Stimulated activated CD4-positive, alpha-beta T cell treated with anti-CD3 and anti-CD28 coated beads, Interleukin-1b, Interleukin-23, amount 100 ng/mL, for 48 hours (primary cell): ENCODE measurements at regions not wholly inside any gene's neighbourhood (a gene's known extent, or its start where the extent isn't known, plus 50 kb on each side); places are given as distances from the start of the nearest gene placed in this dataset.

Source experiments
- DNase-seq: peaks from one replicate; pipeline ENCODE4 v3.0.0-alpha.2; 2020

DNA sequence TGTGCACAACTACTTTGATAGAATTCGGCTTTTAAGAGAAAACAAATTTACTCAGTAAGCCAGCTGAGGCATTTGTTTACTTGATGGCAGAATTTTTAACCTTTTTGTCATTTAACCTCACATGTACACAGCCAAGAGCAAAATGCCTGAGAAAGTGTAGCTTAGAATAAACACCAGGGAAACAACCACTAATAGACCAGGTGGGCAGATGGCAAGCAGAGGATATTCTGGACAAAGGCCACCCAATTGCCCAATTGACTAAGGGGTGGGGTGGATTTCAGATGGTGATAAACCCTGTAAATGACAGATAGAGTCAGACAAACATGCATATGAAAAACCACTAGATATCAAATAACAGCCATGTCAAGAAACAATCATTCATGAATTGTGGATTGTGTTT lies 190.7 kb upstream of the FBXL4 start:
- DNase-seq, result no peak

DNA sequence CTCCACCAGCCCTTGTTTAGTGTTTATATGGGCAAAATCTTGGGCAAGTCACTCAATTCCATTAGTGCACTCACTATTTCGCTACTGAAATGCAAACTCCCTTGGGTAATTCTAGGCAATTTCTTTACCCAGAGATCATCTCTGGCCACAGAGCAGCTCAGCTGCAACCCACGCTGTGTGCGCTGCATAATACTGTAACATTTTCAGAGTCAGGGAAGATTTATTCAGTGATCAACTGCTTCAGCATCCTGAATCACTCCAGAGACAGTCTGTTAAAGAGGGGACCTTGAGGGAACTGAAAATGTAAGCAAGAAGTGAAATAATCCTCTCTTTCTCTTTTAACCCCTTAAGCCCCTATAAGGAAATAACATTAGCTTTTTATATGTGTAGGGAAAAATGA lies 189.6 kb upstream of the FBXL4 start:
- no peak for DNase-seq

DNA sequence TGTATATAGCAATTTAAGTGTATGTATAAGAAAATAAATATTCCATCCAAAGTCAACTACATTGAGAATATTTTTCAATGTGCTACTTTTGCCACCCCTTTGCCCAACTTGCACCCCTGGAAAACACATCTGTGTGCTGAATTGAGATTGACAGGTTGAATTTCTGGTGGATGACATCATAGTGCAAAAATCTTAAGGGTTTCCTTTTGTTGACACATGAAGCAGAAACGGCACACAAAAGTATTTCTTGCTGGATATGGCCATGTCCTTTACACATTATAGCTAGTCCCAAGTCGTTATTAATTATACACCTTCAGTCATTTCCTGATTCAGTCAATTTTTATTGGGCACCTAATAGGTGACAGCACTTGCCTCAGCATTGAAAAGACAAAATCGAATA lies 188.7 kb upstream of the FBXL4 start:
- DNase-seq, result no peak

DNA sequence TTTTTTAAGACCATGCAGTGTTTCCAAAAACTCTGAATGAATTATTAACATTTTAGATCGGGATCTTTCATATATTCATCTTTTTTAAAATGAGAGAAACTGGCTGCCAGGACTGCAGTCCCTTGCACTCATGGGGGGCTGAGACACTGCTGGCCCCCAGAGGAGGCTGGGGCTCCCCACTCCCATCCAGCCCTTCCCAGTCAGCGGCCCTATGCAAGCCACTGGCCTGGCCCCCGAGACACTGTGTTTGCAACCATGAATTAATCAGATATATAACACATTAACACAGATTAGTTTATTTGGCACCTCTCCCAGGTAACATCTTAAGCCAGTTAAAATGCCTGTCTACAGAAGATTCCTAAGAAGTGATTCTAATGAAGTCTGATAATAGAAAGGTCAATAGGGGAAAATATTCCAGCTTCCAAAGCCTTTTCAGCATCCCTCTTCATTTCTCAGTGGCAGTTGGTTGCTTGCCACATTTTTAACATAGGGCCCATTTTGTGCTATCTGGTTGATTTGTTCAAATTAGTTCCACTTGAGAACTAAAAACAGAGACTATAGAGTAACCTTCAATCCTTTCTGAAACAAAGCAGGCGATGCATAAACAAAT lies 184.4 kb upstream of the FBXL4 start:
- no peak for DNase-seq

DNA sequence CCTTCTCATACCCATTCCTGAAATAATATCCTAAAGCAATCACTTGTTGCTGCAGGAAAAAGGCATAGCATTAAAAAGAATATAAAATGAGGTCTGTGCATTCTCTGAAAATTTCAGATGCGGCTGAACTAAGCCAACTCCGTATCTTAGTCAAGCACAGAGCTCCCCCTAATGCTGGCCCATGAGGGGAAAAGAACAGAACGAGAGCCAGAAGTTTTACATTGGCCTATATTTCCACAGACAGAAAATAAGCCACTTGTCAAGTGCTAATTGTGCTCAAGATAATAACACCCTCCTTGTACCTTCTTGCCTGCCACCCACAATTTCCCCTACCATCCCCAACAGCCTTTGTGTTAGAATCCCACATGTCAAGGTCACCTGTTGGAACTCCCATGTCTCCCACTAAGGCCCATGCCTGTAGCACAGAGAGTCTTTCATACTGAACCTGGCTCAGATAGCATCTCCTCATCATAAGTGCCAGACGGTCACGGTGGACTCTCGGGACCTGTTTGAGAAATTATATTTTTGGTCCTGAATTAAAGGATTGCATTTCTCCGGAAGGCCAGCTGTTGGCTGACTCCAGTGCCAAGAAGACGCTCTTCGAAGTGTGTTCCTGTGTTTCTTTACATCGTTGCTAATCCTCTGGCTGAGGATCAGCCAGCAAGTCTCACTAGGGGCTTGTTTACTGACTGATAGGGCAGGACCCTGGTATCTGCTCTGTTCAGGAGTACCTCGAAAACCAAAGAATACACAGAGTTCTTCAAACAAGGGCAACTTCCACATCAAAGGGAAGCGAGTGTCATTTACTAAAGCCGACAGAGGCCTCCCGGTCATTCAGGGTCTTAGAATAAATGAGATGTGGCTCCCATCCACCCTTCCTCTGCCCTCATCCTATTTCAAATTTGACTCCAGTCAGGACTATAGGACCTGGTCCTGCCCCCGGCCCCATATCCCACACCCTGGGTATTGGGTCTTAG lies 183.4 kb upstream of the FBXL4 start:
- DNase-seq, result no peak

DNA sequence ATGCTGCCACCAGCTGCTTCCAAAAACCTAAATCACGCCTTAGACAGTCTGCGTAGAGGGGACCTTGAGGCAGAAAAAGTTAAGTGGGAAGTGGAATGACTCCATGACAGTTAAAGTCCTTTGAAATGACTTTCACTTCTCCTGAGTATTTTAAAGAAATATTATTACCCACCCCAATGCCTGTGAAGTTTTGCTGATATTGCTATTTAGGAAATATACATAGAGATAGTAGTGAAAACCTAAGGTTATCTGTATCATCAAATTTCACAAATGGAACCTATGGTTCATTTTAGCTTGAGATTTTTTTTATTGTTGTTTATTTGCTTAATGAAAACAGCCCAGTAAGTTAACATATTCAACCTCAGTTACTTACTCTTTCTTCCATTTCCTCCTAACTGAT lies 182.1 kb upstream of the FBXL4 start:
- DNase-seq, result no peak

DNA sequence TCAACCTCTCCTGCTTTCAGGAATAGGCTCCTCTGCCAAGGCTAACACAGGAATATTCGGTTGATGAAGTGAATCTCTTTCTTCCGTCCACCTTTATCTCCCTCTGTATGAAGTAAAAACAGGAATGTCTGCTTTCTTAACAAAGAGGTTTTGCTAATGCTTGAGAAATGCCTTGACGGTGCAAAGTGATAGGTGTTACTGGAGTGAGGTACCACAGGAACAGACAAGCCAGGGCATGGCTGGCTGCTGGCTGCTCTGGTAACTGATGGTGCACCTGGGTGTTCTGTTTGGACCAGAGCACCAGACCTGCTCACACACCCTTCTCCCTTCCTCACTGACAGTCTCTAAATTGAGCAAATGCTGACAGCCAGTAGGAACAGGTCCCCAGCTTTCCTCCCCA lies 174.0 kb upstream of the FBXL4 start:
- no peak for DNase-seq

DNA sequence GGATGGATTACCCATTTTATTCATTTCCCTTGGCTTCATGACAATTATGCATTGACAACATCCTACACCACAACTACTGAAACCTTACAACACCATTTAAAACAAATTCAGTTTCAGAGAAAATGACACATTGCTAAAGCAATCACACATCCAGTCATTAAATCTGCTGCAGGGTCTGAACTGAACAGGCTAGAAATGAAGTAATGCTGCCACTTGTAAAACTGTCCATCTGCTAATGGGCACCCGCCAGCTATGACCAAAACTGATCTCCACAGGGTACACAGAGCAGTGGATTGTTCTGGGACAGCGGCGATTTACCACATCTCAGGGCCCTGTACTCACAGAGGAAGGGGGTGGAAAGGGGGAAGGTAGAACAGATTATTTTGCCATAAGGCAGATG lies 172.9 kb upstream of the FBXL4 start:
- DNase-seq, result no peak

DNA sequence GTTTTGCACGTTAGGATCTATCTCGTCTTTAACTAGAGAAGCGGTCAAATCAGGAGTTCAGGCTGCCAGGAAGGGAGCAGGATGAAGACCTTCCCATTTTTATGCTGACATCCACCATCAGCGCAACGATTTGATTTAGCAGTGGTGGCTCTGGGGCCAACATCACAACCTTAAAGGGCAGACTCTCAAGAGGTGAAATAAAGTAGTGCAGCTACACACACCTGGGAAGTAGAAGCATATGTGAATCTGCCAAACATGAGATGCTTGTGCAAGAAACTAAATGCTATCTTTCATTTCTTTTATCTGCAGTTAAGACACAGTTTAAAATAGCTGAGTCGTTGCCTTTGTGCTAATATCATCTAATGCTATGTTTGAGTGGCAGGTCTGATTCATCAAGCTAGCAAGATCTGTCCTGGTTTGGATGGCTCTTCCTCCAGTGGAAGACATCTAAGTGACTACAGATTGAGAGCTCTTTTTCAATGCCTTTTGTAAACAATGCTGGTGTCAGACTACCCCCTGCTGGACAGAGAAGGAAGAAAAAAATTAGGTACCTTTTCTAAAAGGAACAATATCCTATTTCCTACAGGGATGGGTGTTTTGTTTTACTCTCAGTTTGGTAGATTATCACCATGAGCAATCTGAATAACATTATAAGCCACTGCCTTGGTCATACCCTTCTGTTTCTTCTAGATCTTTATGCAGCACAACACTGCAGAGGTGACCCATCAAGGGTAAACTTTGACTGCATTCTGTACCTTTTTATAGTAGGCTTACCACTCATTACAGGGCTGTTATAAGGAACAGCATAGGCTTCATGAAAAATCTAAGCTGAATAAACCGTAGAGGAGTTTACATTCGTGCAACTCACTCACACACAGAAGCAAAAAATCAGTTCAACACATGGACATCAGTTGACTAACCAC lies 171.6 kb upstream of the FBXL4 start:
- no peak for DNase-seq

DNA sequence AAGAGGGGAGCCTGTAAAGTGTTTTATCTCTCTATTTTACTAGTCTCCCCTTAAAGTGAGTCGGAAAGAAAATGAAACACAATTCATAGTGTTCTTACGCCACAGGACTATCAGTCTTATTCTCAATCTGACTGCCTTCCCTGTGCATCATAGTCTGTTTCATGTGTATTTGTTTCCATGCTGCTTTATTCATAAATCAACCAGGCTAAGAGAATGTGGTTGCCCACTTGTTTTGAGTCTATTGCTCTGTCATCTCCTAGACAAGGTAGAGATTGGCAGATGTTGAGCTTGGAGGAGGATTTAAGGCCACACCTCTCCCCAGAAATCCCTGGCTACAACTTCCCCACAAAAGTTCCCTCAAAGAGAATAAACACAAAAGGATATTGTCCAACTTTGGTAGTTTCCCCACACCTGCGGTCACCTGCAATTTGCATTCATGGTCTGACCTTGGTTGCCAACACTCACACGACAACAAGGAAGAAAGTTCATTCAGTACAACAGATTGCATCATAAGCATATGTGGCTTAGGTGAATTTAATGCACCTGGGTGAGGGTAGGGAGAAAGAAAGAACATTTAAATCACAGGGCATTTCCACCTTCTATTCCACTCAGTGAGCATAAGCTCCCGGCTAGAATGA lies 167.1 kb upstream of the FBXL4 start:
- no peak for DNase-seq

DNA sequence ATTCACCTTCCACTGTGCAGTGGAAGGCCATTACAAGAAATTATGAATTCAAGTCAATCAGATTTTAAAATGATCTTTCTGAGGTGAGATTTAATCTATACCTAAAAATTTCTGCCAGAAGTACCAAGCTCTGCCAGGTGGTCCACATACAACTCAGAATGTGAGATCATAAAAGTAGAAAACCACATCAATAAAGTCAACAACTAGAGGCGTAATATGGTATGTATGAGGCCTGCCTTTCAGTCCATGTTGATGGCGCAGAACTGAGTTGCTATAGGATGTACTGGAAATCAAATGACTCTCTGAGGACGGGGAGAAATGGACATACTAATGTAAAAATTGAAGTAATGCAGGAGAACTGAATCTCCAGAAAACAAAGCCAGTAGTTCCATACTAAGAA lies 163.8 kb upstream of the FBXL4 start:
- no peak for DNase-seq

DNA sequence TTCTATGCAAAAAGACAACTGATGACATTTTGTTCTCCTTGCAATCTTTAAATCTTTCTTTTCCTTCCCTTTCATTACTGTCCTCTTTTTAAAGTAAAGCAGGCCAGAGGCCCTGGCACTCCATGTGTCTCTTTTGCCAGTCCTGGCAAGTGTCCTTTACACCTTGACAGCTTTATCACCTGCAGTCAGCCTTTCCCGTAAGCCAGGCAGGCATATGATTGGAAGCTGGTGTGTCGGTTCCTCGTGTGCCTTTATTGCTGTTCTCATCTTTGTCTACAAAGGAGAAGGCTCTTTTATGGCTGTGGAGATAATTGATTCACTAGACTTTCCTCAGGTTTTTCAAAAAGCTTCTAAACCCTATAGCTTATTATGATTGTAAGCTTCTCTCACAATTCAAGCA lies 162.3 kb upstream of the FBXL4 start:
- no peak for DNase-seq

DNA sequence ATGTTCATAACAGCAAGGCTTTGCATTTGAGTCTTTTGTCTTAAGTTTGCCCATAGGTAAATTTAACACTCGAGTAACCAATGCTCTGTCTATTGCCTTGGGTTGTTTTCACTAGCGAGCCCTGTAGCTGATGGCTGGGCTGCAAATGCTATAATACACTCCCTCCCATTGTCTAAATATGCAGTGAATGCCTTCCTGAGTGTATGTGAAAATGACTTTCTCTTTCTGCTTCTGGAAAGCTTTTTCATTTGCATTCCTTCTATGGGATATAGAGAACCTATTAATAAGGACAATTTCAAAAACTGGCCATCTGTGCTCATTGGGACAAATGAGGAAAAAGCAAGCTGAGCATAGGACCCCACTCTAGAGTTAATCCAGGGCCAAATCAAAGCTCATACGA lies 156.5 kb upstream of the FBXL4 start:
- DNase-seq, result no peak

DNA sequence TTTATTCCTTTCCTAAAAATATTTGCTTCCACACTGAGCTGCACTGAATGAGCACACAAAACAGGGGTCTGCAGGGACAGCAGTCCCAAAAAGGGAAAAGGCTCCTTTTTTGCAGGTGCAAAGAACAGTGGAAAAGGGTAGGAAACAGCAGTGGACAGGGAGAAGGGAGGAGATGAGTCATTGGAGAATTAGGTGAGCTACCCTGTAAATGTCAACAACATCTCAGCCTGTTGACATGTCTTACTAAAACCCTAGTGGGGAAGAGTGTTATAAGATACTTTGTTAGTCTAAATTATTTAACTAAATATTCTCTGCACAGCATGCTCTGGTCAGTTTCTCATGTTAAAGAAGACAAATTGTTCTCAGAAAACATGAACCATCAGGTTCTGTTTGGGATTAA lies 151.5 kb upstream of the FBXL4 start:
- DNase-seq, result no peak

DNA sequence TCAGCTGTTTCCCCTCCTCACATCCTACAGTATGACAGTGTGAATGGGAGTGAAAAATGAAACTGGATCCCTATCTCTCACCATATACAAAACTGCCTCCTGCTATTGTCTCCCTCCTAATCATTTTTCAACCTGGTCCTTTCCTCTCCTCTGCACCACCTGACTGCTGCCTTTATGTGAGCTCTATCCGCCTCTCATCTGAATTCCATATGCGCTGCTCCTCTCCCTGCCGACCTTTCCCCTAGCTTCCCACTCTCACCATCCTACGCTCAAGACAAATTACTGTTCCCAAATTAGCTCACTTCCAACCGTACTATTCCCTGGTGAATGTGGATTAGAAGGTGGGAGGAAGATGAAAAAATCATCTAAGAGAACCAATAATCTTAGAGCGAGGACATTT lies 148.4 kb upstream of the FBXL4 start:
- DNase-seq, result no peak

DNA sequence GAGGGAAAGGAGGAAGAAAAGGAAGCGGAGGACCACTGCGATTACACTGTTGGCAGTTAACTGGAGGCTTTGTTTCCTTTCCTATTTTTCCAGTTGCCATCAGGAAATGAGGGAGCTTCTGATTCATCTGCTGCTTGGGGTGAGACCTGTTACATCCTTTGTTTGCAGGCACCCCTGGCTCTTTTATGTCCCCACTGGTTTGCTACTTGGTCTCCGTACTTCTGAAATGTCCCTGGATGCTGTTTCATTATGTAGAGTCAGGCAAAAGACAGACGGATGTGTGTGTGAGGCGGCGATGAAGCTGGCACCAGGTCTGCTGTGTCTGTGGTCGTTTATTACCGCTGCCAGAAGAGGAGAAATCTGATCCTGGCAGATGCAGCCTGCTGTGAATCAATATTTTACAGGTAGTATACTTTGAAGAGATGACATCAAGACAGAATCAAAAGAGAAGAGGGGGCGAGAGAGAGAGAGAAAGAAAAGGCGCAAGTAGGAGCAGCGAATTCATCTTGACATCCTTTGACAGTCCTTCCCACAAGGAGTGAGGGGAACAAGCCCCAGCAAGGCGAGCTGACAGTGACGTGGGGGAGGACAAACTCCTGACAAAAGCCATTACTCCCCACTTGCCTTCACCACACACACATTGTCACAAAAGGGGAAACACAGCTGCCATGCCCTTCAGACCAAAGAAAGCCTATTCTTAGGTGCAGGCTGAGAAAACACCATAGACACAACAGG lies 145.9 kb upstream of the FBXL4 start:
- no peak for DNase-seq

DNA sequence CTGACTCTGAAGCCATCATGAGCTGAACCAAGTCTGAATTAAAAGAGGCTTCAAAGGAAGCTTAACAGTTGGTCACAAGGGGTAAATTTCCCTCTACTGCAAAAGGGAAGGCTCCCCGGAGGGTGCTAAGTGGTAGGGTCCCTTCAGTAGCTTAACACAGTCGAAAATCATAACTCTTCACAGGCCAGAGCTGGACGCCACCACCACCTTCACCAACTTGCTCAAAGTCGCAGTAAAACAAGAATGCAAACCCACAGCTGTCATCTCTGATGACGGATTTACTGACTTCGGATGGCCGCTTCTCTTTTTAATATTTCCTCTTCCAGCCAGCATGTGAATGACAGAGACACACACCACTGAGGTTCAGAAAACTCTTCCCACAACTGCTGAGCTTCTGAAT lies 144.7 kb upstream of the FBXL4 start:
- no peak for DNase-seq

DNA sequence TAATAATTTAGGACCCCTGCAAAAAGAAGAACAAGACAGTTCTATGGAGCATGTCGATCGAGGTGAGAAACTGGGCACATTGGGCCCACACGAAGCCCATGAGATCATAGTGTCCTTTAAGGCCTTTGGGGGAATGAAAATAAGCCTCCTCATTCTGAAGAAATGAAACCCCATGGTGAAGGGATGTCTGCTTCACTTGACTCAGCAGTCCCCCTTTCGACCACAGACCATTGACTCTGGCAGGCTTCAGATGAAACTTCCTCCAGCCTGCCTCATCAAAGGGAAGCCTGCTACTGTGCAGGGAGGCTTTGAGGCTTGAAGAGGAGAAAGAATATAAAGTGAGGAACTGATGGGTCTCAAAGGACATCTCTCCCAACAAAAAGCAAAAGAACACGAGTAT lies 144.2 kb upstream of the FBXL4 start:
- no peak for DNase-seq

DNA sequence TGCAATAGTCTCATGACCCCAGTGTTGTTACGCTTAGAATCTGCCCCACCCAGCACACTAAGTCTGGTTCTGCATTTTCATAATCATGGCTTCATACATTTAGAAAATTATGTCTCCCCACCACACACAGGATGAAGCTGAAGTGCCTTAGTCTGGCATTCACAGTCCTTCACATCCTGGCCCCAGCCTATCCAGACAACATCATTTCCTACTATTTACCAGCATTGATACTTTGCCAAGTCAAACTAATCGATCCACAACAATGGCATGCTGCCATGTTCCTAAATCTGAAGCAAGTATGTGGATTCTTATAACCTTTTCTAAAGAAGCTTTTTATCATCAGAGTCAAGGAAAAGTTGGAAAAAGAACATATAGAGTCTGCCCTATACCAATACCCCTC lies 132.4 kb upstream of the FBXL4 start:
- no peak for DNase-seq

DNA sequence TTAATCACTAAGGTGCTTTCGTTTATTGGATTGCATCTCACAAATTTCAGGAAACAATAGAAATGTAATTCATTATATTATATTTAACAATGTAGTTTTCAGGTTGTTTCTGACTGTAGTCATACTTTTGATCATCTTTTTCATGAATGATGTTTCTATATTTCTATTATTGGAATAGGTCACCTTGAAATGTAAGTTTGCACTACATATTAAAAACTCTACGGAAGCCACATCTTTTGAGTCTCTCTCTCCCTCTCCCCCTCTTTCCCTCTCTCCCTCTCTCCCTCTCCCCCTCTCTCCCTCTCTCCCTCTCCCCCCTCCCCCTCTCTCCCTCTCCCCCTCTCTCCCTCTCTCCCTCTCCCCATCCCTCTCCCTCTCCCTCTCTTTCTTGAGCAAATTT lies 131.3 kb upstream of the FBXL4 start:
- no peak for DNase-seq

DNA sequence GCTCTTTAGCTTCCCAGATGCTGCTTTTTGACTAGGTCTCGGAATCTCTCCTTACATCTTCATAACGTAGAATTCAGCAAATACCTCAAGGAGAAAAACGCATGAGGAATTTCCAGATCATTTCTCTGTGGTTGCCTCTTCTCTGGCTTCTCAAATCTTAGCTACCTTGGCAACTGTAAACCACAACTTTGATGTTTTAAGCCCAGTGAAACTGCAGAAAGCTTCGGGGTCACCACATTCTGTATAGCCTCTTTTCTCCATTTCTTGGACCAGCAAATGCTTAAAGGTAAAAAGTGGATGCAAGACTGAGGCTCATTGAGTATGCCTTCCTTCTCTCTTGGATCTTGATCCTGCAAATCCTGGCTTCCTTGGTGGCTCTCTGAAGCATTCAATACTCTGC lies 125.5 kb upstream of the FBXL4 start:
- no peak for DNase-seq

DNA sequence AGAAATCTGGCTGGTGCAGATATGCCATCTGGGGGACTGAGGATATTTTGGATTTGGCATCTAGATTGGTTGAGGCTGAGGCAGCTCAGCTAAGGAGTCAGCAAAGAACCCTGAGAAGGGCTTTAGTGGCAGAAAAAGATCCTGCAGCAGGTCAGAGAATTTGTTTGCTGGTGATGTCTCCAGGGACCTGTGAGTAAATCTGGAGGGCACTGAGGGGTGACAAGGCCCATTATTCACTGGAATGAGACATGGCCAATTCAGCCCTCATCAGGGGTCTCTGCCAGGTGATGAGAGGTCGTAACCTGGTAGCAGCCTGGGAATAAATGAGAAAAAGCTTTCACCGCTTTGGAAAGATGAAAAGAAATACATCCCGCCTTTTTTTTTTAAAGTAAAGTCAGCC lies 118.3 kb upstream of the FBXL4 start:
- DNase-seq, result no peak
